ENCODE measurements at regions not wholly inside any gene's neighbourhood (a gene's known extent, or its start where the extent isn't known, plus 50 kb on each side); places are given as distances from the start of the nearest gene placed in this dataset.

DNA sequence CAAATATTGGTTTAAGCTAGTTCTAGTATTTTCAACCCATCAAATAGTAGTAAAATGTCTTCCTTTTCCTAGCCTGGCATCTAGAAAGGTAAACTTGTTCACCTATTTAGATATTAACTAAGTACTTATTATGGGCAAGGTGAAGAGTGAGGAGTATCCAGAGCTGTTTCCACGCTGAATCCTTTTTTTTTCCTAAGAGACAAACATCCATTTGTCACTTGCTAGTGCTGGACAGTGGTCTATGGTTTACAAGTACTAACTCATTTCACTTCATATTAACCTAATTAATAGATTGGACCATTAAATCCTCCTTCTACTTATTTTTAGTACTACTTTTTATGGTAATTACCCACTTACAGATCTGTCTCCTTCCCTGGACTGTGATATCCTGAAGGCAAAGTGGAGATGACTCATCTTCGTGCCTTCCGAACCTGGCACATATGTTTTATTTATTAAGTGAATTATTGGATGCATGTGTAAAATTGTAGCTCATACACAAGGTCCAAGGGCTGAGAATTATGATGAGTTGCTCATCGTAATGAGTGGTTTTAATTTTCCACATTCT, 159.6 kb upstream of the IGFBP3 start:
- TF ChIP-seq, protein P1, sequence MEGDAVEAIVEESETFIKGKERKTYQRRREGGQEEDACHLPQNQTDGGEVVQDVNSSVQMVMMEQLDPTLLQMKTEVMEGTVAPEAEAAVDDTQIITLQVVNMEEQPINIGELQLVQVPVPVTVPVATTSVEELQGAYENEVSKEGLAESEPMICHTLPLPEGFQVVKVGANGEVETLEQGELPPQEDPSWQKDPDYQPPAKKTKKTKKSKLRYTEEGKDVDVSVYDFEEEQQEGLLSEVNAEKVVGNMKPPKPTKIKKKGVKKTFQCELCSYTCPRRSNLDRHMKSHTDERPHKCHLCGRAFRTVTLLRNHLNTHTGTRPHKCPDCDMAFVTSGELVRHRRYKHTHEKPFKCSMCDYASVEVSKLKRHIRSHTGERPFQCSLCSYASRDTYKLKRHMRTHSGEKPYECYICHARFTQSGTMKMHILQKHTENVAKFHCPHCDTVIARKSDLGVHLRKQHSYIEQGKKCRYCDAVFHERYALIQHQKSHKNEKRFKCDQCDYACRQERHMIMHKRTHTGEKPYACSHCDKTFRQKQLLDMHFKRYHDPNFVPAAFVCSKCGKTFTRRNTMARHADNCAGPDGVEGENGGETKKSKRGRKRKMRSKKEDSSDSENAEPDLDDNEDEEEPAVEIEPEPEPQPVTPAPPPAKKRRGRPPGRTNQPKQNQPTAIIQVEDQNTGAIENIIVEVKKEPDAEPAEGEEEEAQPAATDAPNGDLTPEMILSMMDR (IDR thresholded peaks at IDR 0.05) = no peak
- no peak for TF ChIP-seq POLR2AphosphoS5 (IDR thresholded peaks at IDR 0.05)
- TF ChIP-seq POLR2A (IDR thresholded peaks at IDR 0.05) = no peak
